ENCODE measurements at regions not wholly inside any gene's neighbourhood (a gene's known extent, or its start where the extent isn't known, plus 50 kb on each side); places are given as distances from the start of the nearest gene placed in this dataset.
"Not testable (repeated sequence)": the region's sequence is repeated elsewhere in the genome, so short reads cannot be mapped to it uniquely, and the experiment has no call there.

DNA sequence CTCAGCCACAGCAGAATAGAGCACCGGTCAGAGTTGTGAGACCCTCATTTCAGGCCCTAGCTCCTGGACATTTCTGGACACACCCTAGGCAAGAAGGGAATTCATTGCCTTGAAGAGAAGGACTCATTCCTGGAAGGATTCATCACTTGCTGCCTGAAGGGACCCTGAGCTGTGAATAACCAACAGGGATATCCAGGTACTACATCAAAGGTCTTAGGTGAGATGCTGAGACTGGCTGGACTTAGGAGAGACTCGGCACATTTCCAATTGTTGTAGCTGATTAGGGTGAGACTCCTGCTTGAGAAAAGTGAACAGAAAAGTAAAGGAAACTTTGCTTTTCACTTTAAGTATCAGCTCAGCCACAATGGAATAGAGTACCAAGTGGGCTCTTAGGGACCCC is 208.1 kb upstream of the CDKN2B start:
- DNase-seq (ENCODE audit: low read depth, low spot score): no peak

DNA sequence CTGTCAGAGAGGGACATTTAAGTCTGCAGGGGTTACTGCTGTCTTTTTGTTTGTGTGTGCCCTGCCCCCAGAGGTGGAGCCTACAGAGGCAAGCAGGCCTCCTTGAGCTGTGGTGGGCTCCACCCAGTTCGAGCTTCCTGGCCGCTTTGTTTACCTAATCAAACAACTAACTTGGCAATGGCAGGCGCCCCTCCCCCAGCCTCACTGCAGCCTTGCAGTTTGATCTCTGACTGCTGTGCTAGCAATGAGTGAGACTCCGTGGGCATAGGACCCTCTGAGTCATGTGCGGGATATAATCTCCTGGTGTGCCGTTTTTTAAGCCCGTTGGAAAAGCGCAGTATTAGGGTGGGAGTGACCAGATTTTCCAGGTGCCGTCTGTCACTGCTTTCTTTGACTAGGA is 216.8 kb upstream of the CDKN2B start:
- not testable (repeated sequence) for DNase-seq (ENCODE audit: low read depth, low spot score)

DNA sequence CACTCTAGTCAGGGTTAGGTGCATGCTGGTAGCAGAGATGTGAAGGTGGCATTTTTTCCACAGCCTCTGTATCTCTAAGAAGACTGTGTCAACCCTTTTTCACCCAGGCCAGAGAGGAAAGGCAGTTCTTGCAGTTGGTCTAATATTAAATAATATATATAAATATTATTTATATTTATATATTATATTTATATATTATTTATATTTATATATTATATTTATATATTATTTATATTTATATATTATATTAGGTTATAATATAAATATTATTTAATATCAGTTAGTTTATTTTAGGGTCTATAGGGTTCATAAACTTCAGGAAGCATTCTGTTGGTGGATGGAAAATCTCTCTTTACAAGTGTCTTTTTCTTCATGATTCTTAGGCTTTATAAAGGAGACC is 218.6 kb upstream of the DMRTA1 start:
- no peak for DNase-seq (ENCODE audit: low read depth, low spot score)

DNA sequence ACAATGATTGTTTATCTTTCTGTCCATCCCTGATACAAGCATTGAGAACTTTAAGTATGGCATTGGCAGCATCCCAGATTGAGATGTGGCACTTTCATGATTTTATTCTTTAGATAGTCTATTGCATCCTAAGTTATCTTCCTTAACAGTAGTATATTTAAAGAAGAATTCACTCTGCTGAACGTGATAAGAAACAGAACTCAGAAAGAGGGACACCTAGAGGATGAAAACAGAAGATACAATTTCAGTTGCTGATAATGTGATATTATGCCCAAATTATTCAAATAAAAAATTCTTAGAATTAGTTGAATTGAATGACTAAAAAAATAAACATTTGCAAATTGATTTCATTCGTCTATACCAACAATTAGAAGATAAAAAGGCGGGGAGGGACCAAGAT is 218.1 kb upstream of the DMRTA1 start:
- no peak for DNase-seq (ENCODE audit: low read depth, low spot score)

DNA sequence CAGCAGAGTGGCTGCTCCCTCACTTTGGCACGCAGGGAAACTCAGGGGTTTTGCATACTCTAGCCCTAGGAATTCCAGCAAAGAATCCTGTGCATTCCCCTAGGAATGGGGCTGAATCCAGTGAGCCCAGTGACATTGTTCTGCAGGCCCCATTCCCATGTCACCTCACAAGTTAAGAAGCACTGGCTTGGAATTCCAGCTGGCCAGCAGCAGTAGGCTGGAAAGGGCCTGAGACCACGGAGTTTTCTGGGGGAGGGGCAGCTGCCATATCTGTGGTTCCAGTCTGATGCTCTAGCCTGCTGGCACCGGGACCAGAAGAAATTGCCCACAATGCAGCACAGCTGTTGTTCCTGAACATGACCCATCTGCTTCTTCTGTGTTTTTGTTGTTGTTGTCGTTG is 217.6 kb upstream of the DMRTA1 start:
- DNase-seq (ENCODE audit: low read depth, low spot score): no peak

DNA sequence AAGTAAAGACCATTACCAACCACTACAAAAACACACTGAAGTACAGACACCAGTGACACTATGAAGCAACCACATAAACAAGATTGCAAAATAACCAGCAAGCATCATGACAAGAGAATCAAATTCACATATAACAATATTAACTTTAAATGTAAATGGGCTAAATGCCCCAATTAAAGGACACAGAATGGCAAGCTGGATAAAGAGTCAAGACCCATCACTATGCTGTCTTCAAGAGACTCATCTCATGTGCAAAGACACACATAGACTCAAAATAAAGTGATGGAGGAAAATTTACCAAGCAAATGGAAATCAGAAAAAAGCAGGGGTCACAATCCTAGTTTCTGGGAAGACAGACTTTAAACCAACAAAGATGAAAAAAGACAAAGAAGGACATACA is 215.3 kb upstream of the DMRTA1 start:
- not testable (repeated sequence) for DNase-seq (ENCODE audit: low read depth, low spot score)

DNA sequence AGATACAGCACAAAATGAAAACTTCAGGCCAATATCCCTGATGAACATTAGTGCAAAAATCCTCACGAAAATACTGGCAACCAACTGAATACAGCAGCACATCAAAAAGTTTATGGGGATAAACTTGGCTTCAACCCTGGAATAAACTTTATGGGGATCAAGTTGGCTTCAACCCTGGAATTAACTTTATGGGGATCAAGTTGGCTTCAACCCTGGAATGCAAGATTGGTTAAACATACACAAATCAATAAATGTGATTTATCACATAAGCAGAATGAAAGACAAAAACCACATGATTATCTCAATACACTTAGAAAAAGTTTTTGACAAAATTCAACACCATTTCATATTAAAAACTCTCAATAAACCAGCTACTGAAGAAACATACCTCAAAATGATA is 213.7 kb upstream of the DMRTA1 start:
- no peak for DNase-seq (ENCODE audit: low read depth, low spot score)

DNA sequence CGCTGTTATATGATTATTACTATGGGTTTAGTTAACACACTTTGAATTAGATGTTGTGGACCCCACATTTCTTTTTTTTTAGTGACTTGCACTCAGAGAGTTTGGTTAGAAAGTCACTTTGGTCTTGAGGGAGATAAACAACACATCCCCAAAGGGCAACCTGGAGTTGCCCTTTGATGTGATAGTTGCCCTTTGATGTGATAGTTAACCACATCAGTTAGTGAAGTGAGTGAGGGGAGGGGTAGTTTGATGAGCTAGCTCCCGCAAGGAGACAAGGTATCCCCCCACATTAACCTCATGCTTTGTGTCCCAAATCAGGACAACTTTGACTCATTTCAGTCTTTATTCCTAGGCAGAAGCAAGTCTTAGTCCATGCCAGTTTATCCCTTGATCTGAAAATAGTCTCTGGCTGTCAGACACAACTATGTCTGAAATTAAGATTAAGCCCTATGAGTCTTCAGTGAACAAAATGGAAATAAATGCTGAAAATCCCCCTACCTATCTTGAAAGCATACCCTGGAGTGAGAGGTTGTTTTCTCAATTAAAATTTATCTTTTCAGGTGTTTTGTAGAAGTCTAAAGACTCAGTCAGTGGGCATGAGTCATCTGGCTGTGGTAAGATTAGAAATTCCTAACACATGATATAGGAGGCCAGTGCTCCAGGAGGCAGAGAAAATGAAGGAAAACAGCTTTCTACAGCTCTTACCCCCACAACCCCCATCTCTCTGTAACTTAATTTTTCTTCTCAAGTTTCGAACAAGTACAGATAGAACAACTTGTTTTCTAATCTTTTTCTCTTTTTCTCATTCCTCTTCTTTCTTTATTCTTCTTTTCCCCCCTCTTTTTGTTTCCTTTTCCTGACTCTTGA is 208.9 kb upstream of the DMRTA1 start:
- DNase-seq (ENCODE audit: low read depth, low spot score): no peak

DNA sequence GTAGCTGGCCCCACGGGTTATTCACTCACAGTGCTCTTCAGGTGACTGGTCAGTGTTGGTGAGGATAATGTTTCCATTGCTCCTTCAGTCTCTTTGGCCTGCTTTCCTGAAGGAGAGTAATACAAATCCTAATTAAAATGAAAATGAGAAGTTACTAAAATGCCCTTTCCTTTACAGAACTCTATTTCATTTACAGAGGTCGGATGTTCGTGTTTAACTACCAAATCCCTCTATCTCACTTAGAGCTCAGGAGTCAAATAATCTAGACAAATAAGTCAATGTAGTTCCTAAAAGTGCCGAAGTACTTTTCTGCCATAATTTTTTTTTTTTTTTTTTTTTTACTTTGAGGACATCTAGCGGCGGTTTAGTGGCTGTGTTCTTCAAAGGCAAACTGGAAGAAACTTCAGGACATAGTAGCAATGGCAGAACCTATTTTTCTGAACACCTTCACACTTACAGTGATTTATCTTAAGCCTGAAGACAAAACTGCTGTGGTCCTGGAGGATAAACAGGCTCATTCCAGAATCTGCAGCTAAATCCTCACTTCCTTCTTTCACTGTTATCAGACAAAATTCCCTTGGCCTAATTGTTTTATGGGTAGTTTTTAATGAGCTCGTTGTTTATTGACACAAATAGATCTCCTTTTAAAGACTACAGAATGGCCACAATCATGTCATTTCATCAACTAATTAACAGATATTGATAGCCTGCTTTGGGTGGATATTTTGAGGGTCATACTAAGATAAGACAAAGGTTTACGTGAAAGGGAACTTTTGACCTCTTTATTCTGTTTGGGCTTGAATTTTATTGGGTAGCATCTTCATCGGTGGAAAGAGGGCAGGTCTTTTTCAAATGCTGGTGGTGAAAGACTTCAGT is 207.6 kb upstream of the DMRTA1 start:
- DNase-seq (ENCODE audit: low read depth, low spot score): no peak

DNA sequence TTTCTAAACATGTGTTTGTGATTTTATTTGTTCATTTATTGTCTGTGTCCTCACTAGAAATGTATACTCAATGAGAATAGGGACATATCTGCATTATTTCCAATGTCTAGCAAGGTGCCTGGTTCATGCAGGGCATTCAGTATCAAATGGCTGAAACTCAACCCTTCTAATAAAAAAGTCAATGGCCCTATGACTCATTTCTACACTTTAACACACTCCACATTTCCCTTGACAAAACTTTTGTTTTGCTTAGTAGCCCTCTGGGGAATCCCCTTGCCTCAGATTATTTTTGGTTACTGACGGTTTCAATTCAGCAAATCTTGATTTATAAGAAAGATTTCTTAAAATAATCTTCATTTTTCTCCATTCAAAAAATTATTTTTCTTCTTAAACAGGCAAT is 206.0 kb upstream of the DMRTA1 start:
- no peak for DNase-seq (ENCODE audit: low read depth, low spot score)

DNA sequence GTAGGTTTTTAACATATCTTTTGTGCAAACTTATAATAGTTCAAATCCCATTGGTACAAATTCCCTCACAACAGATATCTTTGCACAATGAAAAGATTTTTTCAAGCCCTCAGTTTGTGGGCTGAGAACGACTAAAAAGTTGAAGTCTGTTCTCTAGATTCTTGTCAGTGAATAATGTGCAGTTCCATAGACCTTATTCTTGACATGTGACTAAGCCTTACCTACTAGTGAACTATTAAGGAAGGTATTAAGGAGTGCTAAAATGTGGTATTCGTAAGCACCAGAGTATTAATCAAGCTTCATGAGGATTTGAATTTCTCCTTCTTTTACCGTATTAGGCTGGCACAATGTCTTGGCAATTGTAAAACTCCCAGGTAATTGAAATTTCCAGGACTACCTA is 205.6 kb upstream of the DMRTA1 start:
- no peak for DNase-seq (ENCODE audit: low read depth, low spot score)

DNA sequence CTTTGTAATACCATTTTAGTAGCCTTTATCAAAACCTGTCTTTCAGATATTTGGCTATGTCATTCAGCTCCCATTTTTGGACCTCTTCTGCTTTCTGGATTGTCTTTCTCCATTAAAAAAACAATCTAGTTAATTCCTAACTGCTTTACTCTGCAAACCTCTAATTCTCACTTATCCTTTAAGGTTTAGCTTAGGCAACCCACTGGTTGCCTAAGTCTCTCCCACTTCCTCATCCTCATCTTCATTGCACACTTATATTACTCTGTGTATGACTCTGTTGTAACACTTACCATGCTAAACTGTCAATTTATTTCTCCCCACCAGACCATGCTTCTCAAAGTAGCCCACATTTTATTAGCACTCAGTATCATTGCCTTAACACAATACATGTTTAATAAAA is 205.0 kb upstream of the DMRTA1 start:
- DNase-seq (ENCODE audit: low read depth, low spot score): no peak

DNA sequence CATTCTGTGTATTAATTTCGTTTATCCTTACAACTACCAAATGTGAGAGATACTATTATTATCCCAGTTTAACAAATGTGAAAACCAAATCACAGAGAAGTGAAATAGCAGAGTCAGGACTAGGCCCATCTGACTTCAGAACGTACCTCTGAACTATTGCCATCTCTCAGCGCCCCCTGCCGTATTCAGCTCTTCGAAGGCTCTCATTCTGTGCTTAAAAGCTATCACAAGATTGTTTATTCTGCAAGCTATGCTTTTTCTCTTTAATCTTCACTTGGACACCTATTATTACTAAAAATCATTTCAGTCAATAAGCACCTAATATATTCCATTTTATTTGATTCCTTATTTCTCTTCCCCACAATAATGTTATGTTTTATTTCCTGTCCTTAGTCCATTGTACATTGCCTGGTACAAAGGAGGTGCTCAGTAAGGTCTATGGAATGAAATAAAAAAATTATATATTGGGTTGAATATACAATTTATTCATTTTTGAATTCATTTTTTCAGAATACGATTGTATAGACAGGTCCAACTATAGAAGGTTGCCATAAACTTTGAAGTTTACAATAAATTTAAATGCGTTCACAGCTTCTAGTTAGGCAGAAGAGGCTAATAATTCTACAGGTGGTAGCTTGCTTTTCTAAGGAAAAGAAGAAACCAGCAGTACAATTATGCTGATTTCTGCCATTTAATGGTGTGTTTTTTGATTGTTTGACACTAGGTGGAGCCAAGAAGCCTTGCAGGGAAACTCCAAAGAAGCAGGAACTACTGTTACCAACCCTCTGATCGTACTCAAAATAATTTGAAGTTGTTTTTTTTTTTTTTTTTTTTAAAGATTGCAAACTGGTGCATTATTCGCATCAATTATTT is 202.2 kb upstream of the DMRTA1 start:
- no peak for DNase-seq (ENCODE audit: low read depth, low spot score)

DNA sequence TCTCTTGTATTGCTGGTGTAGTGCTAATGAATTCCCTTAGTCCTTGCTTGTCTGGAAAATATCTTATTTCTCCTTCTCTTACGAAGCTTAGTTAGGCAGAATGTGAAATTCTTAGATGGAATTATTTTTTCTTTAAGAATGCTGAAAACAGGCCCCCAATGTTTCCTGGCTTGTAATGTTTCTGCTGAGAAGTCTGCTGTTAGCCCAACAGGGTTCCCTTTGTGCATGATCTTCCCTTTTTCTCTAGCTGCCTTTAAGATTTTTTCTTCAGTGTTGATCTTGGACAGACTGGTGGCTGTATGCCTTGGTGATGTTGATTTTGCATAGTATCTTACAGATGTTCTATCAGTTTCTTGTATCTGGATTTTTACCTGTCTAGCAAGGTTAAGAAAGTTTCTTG is 191.3 kb upstream of the DMRTA1 start:
- DNase-seq (ENCODE audit: low read depth, low spot score): no peak

DNA sequence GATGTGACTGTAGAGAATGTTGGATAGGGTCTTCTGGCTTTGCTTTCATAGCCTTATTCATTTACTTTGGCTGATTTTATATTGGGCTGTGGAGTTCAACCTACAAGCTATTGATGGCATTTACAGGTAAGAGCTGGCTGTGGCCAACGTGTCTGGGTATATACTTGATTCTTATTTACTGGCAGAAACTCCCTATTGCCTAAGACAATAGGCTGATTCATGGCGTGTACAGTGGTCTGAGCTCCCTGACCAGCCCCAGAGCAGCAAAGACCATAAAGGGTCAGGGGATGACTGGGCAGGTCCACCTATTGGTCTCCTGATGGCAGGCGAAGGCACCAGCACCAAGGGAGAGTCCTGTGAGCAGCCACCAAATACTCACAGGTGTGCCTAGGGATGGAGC is 190.2 kb upstream of the DMRTA1 start:
- DNase-seq (ENCODE audit: low read depth, low spot score): no peak

DNA sequence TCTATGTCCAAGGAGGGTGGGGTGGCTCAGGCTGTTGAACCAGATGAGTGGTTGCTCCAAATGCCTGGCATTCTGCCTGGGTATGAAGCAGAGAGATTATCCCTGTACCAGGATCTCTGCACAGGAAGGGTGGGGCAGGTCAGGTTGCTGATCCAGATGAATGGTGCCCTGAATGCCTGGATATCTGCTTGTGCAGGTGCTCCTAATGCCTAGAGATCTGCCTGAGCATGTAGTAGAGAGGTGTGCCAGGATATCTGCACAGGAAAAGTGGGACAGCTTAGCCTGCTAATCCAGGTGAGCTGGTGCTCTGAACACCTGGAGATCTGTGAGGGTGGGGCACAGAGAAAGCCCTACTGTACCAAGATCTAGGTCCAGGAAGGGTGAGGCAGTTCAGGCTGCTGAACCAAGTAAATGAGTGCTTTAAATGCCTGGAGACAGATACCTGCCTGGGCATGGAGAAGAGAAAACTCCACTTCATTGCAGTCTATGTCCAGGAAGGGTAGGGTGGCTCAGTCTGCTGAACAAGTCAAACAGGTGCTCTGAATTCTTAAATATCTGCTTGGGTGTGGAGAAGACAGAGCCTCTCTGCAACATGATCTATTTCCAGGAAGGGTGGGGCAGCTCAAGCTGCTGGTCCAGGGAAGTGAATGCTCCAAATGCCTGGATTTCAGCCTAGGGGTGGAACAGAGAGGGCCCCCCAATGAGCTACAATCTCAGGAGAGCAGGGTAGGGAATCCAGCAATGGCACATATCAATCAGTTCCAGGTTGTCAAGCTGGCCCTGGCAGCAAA is 189.4 kb upstream of the DMRTA1 start:
- no peak for DNase-seq (ENCODE audit: low read depth, low spot score)

DNA sequence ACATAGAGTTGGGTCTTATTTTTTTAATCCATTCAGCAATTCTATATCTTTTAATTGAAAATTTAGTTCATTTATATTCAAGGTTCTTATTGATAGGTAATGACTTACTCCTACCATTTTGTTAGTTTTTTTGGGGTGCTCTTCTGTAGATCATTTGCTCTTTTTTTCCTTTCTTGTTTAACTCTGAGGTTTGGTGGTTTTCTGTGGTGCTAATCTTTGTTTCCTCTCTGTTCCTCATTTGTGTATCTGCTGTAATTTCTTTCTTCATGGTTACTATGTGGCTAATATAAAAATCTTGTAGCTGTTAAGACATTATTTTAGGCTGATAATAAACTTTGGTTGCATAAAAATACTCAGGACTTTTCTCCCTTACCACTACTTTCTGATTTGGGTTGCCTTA is 181.6 kb upstream of the DMRTA1 start:
- DNase-seq (ENCODE audit: low read depth, low spot score): no peak

DNA sequence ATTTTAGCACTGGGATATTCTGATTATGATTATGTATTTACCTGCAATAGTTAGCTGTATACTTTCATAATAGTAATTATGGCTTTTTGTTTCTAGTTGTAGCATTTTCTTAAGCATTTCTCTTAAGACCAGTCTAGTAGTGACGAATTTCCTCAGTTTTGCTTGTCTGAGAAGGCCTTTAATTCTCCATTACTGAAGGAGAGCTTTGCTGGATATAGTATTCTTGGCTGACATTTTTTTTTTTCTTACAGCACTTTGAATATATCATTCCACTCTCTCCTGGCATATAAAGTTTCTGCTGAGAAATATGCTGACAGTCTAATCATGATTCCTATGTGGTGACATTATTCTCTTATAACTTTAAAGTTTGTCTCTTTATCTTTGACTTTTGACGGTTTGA is 181.1 kb upstream of the DMRTA1 start:
- DNase-seq (ENCODE audit: low read depth, low spot score): no peak

DNA sequence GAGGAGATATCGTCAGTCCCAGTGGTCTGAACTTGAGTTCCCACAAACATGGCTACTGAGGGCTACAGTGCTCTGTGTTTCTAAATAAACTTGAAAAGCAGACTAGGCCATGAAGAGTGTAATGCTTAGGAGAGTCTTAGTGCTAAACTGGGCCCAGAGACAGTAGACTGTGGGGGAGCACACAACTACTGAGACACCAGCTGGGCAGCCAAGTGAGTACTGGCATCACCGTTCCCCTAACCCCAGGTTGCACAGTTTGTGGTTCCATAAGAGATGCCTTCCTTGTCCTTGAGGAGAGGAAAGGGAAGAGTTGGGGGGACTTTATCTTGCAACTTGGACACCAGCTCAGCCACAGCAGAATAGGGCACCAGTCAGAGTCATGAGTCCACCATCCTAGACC is 172.1 kb upstream of the DMRTA1 start:
- DNase-seq (ENCODE audit: low read depth, low spot score): no peak

DNA sequence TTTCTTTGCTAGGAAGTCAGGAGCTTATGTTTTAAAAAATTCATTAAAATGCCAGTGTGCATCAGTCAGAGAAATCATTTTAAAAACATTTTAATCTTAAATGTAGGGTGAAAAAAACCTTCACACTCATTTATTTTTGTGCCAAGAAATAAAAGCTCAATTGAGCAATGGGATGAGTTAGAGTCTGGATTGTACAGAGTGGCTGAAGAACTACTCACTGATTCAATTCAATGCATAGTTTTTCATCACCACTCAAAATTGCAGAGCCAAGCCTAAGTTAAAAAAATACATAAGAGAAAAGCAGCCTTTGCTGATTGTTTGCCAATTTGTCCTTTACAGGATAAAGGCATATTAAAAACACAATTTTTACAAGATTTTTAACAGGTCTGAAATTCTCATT is 168.2 kb upstream of the DMRTA1 start:
- no peak for DNase-seq (ENCODE audit: low read depth, low spot score)

DNA sequence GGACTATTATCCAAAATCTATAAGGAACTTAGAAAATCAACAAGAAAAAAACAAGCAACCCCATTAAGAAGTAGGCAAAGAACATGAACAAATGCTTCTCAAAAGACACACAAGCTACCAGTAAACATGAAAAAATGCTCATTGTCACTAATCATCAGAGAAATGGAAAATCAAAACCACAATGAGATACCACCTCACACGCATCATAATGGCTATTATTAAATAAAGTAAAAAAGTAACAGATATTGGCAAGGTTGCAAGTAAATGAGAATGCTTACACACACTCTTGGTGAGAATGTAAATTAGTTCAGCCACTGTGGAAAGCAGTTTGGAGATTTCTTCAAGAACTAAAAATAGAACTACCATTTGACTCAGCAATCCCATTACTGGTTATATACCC is 167.0 kb upstream of the DMRTA1 start:
- no peak for DNase-seq (ENCODE audit: low read depth, low spot score)
